ENCODE measurements at regions not wholly inside any gene's neighbourhood (a gene's known extent, or its start where the extent isn't known, plus 50 kb on each side); places are given as distances from the start of the nearest gene placed in this dataset.
A peak's percentile ranks its signal among the peaks of the same experiment; 100 is the strongest.

DNA sequence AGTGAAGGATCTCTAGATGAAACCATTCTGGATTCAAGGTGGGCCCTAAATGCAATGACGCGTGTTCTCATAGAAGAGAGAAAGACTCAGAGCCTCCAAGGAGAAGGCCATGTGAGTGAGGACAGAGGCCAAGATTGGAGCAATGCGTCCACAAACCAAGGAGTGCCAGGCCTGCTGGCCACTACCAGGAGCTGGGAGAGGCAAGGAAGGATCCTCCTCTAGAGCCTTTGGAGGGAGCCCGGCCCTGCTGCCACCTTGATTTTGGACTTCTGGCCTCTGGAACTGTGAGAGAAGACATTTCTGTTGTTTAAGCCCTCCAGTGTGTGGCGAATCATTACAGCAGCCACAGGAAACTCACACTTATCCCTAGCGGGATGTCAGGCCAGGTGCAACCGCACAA is 52.7 kb upstream of the SHANK2 start:
- intact Hi-C loops (cut with micrococcal nuclease): no loop called here
- ChIA-PET POLR2A (no interaction called here), CTCF (no interaction called here)
- ATAC-seq: no peak
- H3K4me3 ChIP-seq (ENCODE audit: low read length): no peak overlapping the region
- no peaks in the 10 kb centered on the region for H3K27me3 ChIP-seq (ENCODE audit: control insufficient read depth in 2 of 2, insufficient read depth in 2 of 2, low read length in 2 of 2)
- no peaks in the 10 kb centered on the region for H3K36me3 ChIP-seq (ENCODE audit: control insufficient read depth in 2 of 3, insufficient read depth in 3 of 3, low read length in 3 of 3)
- Mint-ChIP-seq H3K9me3 (peaks cover 0 to 1% (median 0%) of the 10 kb centered on the region in 11 donors), H3K27ac (no peak overlapping the region), H3K4me3 (no peak overlapping the region), H3K27me3 (peaks cover 0 to 16% (median 14%) of the 10 kb centered on the region in 5 donors), H3K4me1 (no peaks in the 10 kb centered on the region), H3K36me3 (no peaks in the 10 kb centered on the region)
- DNase-seq: peak in 1 of 9 donors; percentile 13
- no peaks in the 10 kb centered on the region for H3K4me1 ChIP-seq (ENCODE audit: control insufficient read depth in 2 of 2, insufficient read depth in 2 of 2, low read length in 2 of 2)
- no peak overlapping the region for H3K27ac ChIP-seq (ENCODE audit: low read depth, low read length)
- no peaks in the 10 kb centered on the region for H3K9me3 ChIP-seq (ENCODE audit: control insufficient read depth in 2 of 3, low read length in 3 of 3)

- Mint-ChIP-seq H3K27me3 (peaks cover 0 to 19% (median 14%) of the 10 kb centered on the region in 5 donors), H3K36me3 (no peaks in the 10 kb centered on the region), H3K9me3 (peaks cover 0 to 1% (median 0%) of the 10 kb centered on the region in 11 donors), H3K4me1 (no peaks in the 10 kb centered on the region), H3K27ac (no peak overlapping the region), H3K4me3 (no peak overlapping the region)
- DNase-seq (peak in 1 of 9 donors; percentile 6), ATAC-seq (no peak)
- no peak overlapping the region for H3K27ac ChIP-seq (ENCODE audit: low read depth, low read length)
- H3K4me1 ChIP-seq (ENCODE audit: control insufficient read depth in 2 of 2, insufficient read depth in 2 of 2, low read length in 2 of 2): no peaks in the 10 kb centered on the region
- ChIA-PET POLR2A (no interaction called here), CTCF (no interaction called here)
- no peaks in the 10 kb centered on the region for H3K27me3 ChIP-seq (ENCODE audit: control insufficient read depth in 2 of 2, insufficient read depth in 2 of 2, low read length in 2 of 2)
- intact Hi-C loops (cut with micrococcal nuclease): no loop called here
- H3K9me3 ChIP-seq (ENCODE audit: control insufficient read depth in 2 of 3, low read length in 3 of 3): no peaks in the 10 kb centered on the region
- H3K4me3 ChIP-seq (ENCODE audit: low read length): no peak overlapping the region
- H3K36me3 ChIP-seq (ENCODE audit: control insufficient read depth in 2 of 3, insufficient read depth in 3 of 3, low read length in 3 of 3): no peaks in the 10 kb centered on the region
Measured at GRCh38 chr11:71304491-71304890, 52.1 kb upstream of the SHANK2 start.

DNA sequence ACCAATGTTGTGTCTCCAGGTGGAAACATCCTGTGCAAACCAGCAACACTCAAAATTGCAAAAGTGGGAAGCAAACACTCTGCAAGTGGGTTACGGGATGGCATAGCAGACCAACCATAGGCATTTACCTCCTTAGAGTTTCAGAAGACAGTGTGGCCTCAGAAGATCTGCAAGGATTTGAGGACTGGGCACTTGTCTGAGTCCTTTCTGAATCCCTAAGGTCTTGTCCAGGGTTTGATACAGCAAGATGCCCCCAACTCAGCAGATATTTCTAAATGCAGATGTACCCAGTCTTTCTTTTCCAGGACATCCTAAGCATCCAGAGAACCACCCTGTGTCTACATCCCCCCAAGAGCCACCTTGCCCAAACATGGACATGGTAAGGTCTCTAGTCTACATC is 51.7 kb upstream of the SHANK2 start:
- H3K4me1 Mint-ChIP-seq: no peaks in the 10 kb centered on the region
- peaks cover 0 to 23% (median 15%) of the 10 kb centered on the region in 5 donors for H3K27me3 Mint-ChIP-seq
- Histone ChIP-seq H3K27ac (ENCODE audit: low read depth, low read length) (no peak overlapping the region), H3K4me1 (ENCODE audit: control insufficient read depth in 2 of 2, insufficient read depth in 2 of 2, low read length in 2 of 2) (no peaks in the 10 kb centered on the region), H3K27me3 (ENCODE audit: control insufficient read depth in 2 of 2, insufficient read depth in 2 of 2, low read length in 2 of 2) (no peaks in the 10 kb centered on the region), H3K9me3 (ENCODE audit: control insufficient read depth in 2 of 3, low read length in 3 of 3) (no peaks in the 10 kb centered on the region), H3K4me3 (ENCODE audit: low read length) (no peak overlapping the region), H3K36me3 (ENCODE audit: control insufficient read depth in 2 of 3, insufficient read depth in 3 of 3, low read length in 3 of 3) (no peaks in the 10 kb centered on the region)
- intact Hi-C loops (cut with micrococcal nuclease): no loop called here
- no peak overlapping the region for H3K27ac Mint-ChIP-seq
- ChIA-PET CTCF (no interaction called here), POLR2A (no interaction called here)
- H3K36me3 Mint-ChIP-seq: no peaks in the 10 kb centered on the region
- H3K4me3 Mint-ChIP-seq: no peak overlapping the region
- peaks cover 0 to under 1% (median 0%) of the 10 kb centered on the region in 11 donors for H3K9me3 Mint-ChIP-seq
- ATAC-seq: no peak
- no peak for DNase-seq

DNA sequence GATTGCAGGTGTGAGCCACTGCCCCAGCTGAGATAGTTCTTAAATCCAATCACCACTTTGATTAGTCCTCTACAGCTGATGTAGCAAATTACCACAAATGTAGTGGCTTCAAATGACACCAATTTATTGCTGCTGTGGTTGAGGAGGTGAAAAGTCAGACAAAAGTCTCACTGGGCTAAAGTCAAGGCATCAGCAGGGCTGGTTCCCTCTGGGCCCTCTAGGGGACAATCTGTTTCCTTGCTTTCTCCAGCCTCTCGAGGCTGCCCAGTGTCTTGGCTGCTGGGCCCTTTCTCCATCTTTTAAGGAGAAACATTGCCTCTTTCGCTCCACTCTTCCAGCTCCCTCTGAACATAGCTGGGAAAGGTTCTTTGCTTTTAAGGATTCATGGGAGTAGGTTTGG is 50.5 kb upstream of the SHANK2 start:
- no peaks in the 10 kb centered on the region for H3K36me3 ChIP-seq (ENCODE audit: control insufficient read depth in 2 of 3, insufficient read depth in 3 of 3, low read length in 3 of 3)
- Mint-ChIP-seq H3K9me3 (no peaks in the 10 kb centered on the region), H3K36me3 (no peaks in the 10 kb centered on the region), H3K27me3 (peaks cover 0 to 30% (median 16%) of the 10 kb centered on the region in 5 donors), H3K4me3 (no peak overlapping the region), H3K27ac (no peak overlapping the region), H3K4me1 (no peaks in the 10 kb centered on the region)
- intact Hi-C loops (cut with micrococcal nuclease): no loop called here
- H3K4me1 ChIP-seq (ENCODE audit: control insufficient read depth in 2 of 2, insufficient read depth in 2 of 2, low read length in 2 of 2): no peaks in the 10 kb centered on the region
- no peak overlapping the region for H3K27ac ChIP-seq (ENCODE audit: low read depth, low read length)
- CTCF ChIA-PET: no interaction called here
- DNase-seq: peak in 1 of 9 donors; percentile 14
- H3K4me3 ChIP-seq (ENCODE audit: low read length): no peak overlapping the region
- H3K27me3 ChIP-seq (ENCODE audit: control insufficient read depth in 2 of 2, insufficient read depth in 2 of 2, low read length in 2 of 2): no peaks in the 10 kb centered on the region
- POLR2A ChIA-PET: no interaction called here
- ATAC-seq: no peak
- H3K9me3 ChIP-seq (ENCODE audit: control insufficient read depth in 2 of 3, low read length in 3 of 3): no peaks in the 10 kb centered on the region

DNA sequence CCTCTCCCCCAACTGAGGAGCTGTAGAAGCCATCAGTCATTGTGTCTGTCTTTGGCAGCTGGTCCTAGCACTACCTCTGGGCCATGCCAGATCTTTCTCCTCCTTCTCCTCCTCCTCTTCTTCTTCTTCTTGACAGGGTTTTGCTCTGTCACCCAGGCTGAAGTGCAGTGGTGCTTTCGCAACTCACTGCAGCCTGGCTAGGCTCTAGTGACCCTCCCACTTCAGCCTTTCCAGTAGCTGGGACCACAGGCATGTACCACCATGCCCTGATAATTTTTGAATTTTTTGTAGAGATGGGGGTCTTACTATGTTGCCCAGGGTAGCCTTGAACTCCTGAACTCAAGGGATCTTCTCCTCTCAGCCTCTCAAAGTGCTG is 50.1 kb upstream of the SHANK2 start:
- no peak overlapping the region for H3K4me3 ChIP-seq (ENCODE audit: low read length)
- H3K27me3 ChIP-seq (ENCODE audit: control insufficient read depth in 2 of 2, insufficient read depth in 2 of 2, low read length in 2 of 2): no peaks in the 10 kb centered on the region
- no peak overlapping the region for H3K4me3 Mint-ChIP-seq
- no peaks in the 10 kb centered on the region for H3K36me3 ChIP-seq (ENCODE audit: control insufficient read depth in 2 of 3, insufficient read depth in 3 of 3, low read length in 3 of 3)
- POLR2A ChIA-PET: no interaction called here
- intact Hi-C loops (cut with micrococcal nuclease): no loop called here
- no peaks in the 10 kb centered on the region for H3K36me3 Mint-ChIP-seq
- no peaks in the 10 kb centered on the region for H3K4me1 Mint-ChIP-seq
- H3K9me3 Mint-ChIP-seq: no peaks in the 10 kb centered on the region
- peaks cover 0 to 33% (median 20%) of the 10 kb centered on the region in 5 donors for H3K27me3 Mint-ChIP-seq
- no peak for DNase-seq
- H3K27ac ChIP-seq (ENCODE audit: low read depth, low read length): no peak overlapping the region
- CTCF ChIA-PET: no interaction called here
- H3K4me1 ChIP-seq (ENCODE audit: control insufficient read depth in 2 of 2, insufficient read depth in 2 of 2, low read length in 2 of 2): no peaks in the 10 kb centered on the region
- H3K9me3 ChIP-seq (ENCODE audit: control insufficient read depth in 2 of 3, low read length in 3 of 3): no peaks in the 10 kb centered on the region
- no peak for ATAC-seq
- no peak overlapping the region for H3K27ac Mint-ChIP-seq

Data from naive thymus-derived CD4-positive, alpha-beta T cell (primary cell).